Stimulated activated CD4-positive, alpha-beta T cell treated with anti-CD3 and anti-CD28 coated beads, Interleukin-4, amount 100 ng/mL, for 1 hour (primary cell): ENCODE measurements at regions not wholly inside any gene's neighbourhood (a gene's known extent, or its start where the extent isn't known, plus 50 kb on each side); places are given as distances from the start of the nearest gene placed in this dataset.
"Not testable (repeated sequence)": the region's sequence is repeated elsewhere in the genome, so short reads cannot be mapped to it uniquely, and the experiment has no call there.

Experiments used
- DNase-seq: peaks from one replicate; pipeline ENCODE4 v3.0.0-alpha.2; 2020

- DNase-seq, result no peak
Observed at GRCh38 chr2:208807756-208808155, 401.2 kb downstream of the PTH2R start.

DNA sequence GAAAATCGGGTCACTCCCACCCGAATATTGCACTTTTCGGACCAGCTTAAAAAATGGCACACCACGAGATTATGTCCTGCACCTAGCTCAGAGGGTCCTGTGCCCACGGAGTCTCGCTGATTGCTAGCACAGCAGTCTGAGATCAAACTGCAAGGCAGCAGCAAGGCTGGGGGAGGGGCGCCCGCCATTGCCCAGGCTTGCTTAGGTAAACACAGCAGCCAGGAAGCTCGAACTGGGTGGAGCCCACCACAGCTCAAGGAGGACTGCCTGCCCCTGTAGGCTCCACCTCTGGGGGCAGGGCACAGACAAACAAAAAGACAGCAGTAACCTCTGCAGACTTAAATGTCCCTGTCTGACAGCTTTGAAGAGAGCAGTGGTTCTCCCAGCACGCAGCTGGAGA lies 405.3 kb downstream of the PTH2R start:
- not testable (repeated sequence) for DNase-seq

DNA sequence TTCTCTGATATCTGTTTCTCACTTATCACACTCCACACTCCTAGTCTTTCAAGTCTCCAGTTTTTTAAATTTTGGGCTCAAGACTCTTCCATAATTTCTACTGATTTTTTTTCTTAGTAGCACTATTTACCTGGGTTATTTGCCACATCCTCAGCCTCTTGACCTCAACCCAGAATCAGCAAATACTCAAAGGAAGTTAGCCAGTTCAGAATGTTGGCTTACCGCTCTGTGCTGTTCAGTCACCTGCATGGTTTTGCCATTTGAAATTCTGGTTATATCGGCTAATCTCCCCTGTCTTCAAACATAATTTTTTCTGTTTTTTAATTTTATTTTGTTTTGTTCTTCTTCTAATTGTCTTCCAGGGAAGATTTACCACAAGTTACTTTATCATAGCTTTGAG lies 412.6 kb downstream of the PTH2R start:
- DNase-seq, result no peak

GRCh38 chr2:208820014-208820688 lies 413.6 kb downstream of the PTH2R start:
- no peak for DNase-seq

DNA sequence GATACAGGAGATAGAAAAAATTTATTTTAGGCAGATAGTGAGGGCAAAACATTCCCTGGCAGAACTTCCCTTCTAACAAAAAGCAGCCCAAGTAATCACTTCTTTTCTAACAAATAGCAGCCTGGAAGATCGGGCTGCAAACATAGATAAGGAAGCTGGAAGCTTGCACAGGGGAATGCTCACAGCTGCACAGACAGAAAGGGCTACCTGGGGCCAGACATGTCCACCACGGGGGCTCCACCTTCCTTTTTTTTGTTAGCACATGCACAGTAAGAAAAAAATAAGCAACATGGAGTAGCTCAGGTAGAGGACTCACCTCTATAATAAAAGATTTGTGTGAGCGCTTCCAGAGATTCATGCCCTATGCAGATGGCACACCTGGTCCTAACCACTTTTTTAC lies 420.5 kb downstream of the PTH2R start:
- DNase-seq, result no peak

DNA sequence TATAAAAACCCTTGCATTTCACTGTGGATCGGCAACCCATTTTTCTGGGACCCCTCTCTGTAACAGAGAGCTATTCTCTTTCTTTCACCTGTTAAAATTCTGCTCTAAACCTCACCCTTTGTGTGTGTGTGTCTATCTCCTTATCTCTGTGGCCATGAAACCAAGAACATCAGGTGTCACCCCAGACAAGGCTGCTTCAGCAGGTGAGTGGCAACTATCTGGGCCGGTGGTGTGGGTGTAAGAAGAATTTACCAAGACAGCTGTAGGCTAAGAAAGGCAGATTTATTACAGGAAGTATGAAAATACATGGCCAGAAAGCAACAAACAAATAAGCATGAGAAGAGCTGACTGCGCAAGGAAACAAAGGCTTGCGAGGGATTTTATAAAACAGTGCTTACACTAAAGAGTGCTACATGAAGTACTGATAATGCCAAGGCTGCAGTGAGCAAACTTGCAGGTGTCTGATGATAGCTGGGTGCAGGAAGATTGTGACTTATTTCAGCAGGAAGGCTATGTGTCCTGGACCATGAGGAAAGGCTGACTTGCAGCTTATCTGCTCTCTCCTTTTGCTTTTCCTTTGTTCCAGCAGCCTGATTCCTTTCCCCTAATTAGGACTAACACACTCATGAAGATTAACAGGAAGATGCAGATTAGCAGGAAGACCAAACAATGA lies 421.1 kb downstream of the PTH2R start:
- DNase-seq, result no peak

- DNase-seq, result no peak
Observed at GRCh38 chr2:208830203-208830602, 423.6 kb downstream of the PTH2R start.

DNA sequence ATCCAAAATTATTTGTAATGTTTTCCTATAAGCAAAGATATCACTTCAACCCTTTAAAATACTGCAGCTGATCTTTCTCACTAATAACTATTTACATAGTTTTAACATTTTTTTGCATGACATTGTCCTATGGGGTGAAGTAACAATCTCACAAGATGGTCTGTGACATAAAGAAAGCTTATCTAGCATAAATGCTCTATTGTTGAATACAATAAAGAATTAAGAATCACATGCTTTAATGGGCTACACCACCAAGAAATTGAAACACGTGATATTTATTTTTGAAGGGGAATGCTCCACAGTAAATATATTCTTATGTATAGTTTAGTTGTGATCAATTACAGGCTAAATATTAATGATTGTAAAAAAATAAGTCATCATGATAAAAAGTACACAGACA lies 441.1 kb downstream of the PTH2R start:
- no peak for DNase-seq

- DNase-seq, result no peak
Observed at GRCh38 chr2:208854717-208855116, 448.1 kb downstream of the PTH2R start.

GRCh38 chr2:208867374-208867773 lies 460.8 kb downstream of the PTH2R start:
- no peak for DNase-seq

GRCh38 chr2:208872591-208872990 lies 466.0 kb downstream of the PTH2R start:
- DNase-seq, result no peak

GRCh38 chr2:208879666-208880065 lies 473.1 kb downstream of the PTH2R start:
- DNase-seq, result no peak

- DNase-seq, result no peak
Observed at GRCh38 chr2:208880171-208880570, 473.6 kb downstream of the PTH2R start.

DNA sequence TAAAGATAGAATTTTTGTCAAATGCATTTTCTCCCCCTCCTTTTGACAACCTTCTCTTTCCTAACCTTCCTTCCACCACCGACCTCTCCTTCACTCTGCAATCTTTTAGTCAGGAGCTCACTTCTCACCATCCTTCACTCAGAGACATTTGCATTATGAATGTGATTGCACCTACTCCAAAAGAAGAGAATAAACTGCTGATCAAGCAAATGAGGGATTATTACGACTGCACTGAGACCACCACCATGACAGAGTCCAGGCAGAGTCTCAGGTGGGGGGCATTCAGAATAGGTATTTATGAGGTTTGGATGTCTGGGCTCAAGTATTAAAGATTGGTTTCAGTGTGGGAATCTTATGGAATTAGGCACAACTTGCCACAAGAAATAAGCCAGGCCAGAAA lies 483.9 kb downstream of the PTH2R start:
- no peak for DNase-seq

DNA sequence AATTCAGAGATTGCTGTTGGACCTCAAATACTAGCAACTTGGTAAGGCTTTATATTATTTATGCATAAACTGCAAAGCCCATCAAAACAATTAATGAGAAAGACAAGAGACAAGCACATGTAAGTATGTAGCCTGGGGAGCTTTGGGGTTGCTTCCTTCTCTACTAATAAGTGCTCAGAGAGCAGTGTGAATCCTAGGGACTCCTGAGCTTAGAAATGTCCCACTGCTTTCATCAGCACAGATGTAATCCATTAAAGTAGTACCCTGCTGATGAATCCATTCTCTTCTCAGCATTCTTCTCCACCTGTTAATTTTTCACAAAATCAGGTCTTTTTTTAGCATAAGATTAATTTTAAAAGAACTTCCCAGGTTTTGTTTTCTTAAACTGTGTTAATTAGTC lies 485.6 kb downstream of the PTH2R start:
- DNase-seq, result no peak

DNA sequence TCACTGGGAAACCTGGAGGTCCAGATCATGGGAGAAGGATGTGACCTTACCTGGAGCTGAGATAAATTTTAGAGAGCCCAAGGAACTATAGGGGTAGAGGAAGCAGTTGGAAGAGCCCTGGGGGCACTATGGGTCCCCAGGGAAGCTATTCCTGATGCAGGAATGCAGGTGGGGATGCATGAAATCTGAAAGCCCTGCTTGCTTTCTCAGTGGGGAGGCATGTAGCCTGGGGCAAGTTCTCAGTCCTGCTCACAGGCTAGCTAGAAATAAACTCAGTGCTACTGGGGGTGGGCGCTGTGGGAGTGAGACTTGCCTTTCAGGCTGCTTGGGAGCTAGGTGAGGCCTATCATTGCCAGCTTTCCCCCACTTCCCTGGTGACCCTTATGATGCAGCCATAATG lies 499.7 kb downstream of the PTH2R start:
- no peak for DNase-seq

DNA sequence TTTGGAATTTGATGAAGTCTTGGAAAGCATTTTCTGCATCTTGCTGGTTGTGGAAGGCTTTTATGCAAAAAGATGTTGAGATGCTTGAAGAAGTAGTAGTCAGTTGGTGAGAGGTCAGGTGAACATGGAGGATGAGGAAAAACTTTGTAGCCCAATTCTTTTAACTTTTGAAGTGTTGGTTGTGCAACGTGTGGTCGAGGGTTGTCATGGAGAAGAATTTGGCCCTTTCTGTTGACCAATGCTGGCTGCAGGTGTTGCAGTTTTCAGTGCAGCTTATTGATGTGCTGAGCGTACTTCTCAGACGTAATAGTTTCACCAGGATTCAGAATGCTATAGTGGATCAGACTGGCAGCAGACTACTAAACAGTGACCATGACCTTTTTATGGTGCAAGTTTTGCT lies 508.4 kb upstream of the MAP2 start:
- no peak for DNase-seq

DNA sequence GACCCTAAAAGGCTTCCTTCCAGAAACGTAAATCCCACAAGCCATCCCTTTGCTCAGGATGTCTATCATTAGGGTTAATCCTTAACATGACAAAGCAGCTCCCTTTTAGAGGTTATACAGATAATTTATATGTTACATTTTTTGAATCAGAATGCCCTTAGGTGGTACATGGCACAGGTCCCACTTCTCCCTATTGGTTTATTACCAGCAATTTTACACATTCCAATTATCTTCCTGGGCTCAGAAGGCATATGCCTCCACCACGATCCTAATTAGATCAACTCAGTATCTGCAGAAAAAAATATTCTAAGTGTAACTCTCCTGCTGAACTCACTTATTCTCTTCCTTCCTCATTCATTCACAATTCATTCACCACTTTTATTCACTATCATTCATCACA lies 507.0 kb upstream of the MAP2 start:
- no peak for DNase-seq

- DNase-seq, result not testable (repeated sequence)
Observed at GRCh38 chr2:208921358-208921757, 502.5 kb upstream of the MAP2 start.

DNA sequence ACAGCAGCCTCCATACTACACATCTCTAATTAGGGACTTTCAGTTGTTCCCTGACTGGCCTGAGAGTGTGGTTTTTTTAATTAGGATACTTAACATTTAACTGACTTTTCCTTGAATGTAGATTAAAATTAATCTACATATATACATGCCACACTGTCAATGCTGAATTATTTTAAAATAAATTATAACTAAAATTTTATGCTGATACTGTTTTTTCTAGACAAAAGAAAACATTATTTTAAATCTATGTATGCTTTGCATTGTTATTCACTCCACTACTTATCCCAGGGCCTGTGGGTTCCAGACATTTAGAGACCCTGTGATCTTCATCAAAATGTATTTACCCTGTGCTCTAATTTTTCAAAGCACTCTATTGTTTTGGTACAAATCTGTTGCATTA lies 496.0 kb upstream of the MAP2 start:
- DNase-seq, result no peak

DNA sequence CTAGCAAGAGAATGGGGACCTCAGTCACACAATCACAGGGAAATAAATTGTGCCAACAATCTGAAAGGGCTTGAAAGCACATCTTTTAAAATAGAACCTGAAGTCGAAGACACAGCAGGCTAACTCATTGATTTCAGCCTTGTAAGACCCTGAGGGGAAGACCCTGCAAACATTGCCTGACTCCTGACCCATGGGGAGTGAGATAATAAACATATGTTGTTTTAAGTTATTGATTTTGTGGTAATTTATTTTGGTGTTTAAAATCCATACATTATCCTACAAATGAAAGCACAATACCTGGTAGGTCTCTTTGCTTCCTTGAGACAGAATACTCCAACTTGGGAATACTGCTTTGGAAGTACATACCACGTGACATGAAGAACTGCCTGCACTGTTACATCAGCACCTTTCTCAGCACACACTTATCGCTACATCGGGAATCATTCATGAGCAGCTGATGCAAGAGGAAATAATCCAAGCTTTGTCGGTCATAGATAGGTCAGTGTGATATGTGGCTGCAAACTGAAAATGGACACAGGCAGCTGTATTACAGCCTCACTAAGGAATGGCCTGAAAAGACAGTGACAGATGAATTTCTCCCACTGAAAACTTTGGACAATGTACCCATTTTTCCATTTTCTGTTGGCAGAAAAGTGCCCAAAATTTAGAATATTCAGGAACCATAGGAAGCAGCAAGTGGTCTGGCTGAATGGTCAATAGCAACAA lies 494.5 kb upstream of the MAP2 start:
- no peak for DNase-seq

DNA sequence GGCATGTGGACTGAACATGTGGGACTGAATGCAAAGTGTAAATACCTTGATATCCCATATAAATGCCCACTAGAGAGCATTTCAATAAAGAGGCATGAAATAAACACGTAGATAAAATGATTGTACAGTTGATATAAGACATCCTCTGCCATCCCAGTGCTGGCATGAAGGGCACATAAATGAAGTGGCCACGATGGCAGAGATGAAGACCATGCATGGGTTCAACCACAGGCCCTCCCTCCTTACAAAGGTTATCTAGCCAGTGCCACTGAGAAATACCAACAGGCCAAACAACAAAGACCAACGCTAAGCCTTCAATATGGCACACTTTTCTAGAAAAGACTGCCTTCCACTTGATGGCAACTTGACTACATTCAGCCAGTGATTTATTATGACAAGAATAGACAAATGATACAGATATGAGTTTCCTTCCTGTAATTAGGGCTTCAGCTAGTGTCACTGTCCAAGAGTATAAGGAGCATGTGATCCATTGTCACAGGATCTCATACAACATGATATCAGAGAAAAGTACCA lies 493.9 kb upstream of the MAP2 start:
- no peak for DNase-seq

- no peak for DNase-seq
Observed at GRCh38 chr2:208935531-208935930, 488.3 kb upstream of the MAP2 start.

- DNase-seq, result no peak
Observed at GRCh38 chr2:208937521-208937920, 486.3 kb upstream of the MAP2 start.
